GM13976 (cell line): ENCODE measurements at regions not wholly inside any gene's neighbourhood (a gene's known extent, or its start where the extent isn't known, plus 50 kb on each side); places are given as distances from the start of the nearest gene placed in this dataset.

ENCODE experiments used
- DNase-seq: peaks from one replicate; pipeline ENCODE4 v3.0.0; 2012; ENCODE audit warnings: low spot score
- CTCF ChIP-seq: IDR thresholded peaks from 2 replicates; pipeline ENCODE4 v1.5.1; 2012; ENCODE audit warnings: borderline replicate concordance, mild to moderate bottlenecking; ENCODE audit not compliant: insufficient read depth; ENCODE audit errors: extremely low read depth, missing control alignments, control extremely low read depth
- in situ Hi-C: fragments of 300-500 bp; cut with MboI; formaldehyde crosslinking; loops from one replicate; pipeline ENCODE4 v1.12.0; 2022; ENCODE audit warnings: low sequenced_read_pairs, mixed read lengths, inconsistent platforms; ENCODE audit not compliant: unreplicated experiment

GRCh38 chrX:10897768-10898167, 213.4 kb upstream of the HCCS start:
- DNase-seq, result no peak
- no peak for TF ChIP-seq CTCF
- in situ Hi-C loops, result no loop called here

GRCh38 chrX:10900585-10901289, 210.4 kb upstream of the HCCS start:
- no peak for DNase-seq
- in situ Hi-C loops, result no loop called here
- no peak for TF ChIP-seq CTCF

- in situ Hi-C loops, result no loop called here
- DNase-seq, result no peak
- no peak for TF ChIP-seq CTCF
These were observed 209.9 kb upstream of the HCCS start for GRCh38 chrX:10901290-10901633.

GRCh38 chrX:10902001-10902400, 209.1 kb upstream of the HCCS start:
- no peak for DNase-seq
- TF ChIP-seq CTCF, result no peak
- in situ Hi-C loops, result no loop called here

GRCh38 chrX:10903523-10903922, 207.6 kb upstream of the HCCS start:
- TF ChIP-seq CTCF, result no peak
- in situ Hi-C loops, result no loop called here
- DNase-seq, result no peak

- no peak for TF ChIP-seq CTCF
- no peak for DNase-seq
- in situ Hi-C loops, result no loop called here
These were observed 206.9 kb upstream of the HCCS start for GRCh38 chrX:10904220-10904619.
